ENCODE measurements at regions not wholly inside any gene's neighbourhood (a gene's known extent, or its start where the extent isn't known, plus 50 kb on each side); places are given as distances from the start of the nearest gene placed in this dataset.
A peak's percentile ranks its signal among the peaks of the same experiment; 100 is the strongest.

DNA sequence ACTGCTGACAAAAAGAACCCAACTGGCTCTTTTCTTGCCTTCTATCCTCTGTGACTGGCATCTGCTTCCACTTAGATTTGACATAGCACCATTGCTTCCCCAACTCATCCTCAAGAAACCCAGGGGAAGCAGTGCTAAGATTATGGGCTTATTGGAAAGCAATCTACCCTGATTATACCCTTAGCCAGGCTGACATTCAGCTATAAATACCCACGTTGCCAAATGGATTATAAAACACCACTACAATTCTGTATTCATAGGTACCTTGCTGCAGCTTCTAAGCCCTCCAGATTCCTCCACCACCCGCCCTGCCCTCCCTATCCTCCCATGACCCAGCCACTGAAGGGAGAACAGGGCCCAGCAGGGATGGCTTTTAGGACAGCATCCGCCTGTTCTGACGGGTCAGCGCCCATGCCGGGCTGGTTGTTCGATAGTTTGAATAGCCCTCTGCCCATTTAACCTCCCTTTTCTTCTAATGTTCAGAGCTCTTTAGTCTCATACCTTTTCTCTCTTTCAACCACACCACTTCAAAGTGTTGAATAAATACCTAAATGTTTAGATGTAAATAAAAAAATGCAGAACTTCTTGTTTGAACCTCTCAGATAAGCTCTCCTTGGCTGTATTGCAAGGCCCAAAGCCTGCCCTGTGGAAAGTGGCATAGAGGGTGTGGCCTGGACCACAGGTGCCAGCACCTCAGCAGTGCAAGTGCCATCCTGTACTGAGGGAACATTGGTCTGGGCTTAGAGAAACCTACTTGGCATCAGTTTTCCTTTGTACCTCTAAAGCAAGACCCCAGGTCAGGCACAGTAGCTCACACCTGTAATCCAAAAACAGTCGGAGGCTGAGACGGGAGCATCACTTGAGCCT, 86.6 kb upstream of the RGPD5 start:
- 89 to 90% methylated on average over 9 of the region's 9 CpGs for WGBS, 2 donors
- intact Hi-C loops (cut with DNase I), result no loop called here
- no peak for DNase-seq

DNA sequence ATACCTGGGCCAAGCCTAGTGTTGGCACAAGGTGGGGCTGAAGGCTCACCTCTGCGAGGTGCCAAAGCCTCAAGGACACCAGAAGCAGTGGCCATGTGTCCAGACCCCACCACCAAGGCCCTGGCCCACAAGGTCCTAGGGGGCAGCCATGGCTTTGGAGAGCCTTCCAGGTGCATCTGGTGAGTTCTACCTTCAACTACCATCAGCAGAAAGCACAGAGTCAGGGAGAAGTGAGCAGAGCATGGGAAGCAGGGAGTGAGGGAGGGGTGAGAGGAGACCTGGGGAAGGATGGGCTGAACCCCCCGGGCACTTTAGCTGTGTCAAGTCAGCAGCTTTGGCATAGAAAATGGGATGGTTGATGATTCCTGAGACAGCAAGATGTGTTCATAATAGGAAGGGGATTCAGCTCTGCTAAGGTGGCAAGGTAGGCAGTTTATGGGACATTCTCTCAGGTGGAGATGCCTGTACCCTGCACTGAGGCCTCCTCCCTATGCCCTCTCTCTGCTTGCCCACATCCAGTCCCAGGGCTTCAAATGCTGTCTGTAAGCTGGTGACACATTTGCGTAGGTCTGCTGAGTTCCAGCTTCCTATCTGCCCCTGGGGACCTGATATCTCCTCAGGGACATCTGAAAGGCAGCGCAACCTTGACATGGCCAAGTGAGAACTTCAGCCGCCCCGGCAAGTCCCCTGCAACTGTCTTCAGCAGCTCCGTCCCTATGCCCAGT, 83.4 kb upstream of the RGPD5 start:
- H3K27ac ChIP-seq, result no peak overlapping the region
- DNase-seq (no peak), ATAC-seq (peak in 2 of 8 donors; percentile 46 to 50)
- no peaks in the 10 kb centered on the region for H3K9me3 ChIP-seq
- H3K4me1 ChIP-seq, result no peaks in the 10 kb centered on the region
- no peaks in the 10 kb centered on the region for H3K36me3 ChIP-seq
- TF ChIP-seq, protein P1, sequence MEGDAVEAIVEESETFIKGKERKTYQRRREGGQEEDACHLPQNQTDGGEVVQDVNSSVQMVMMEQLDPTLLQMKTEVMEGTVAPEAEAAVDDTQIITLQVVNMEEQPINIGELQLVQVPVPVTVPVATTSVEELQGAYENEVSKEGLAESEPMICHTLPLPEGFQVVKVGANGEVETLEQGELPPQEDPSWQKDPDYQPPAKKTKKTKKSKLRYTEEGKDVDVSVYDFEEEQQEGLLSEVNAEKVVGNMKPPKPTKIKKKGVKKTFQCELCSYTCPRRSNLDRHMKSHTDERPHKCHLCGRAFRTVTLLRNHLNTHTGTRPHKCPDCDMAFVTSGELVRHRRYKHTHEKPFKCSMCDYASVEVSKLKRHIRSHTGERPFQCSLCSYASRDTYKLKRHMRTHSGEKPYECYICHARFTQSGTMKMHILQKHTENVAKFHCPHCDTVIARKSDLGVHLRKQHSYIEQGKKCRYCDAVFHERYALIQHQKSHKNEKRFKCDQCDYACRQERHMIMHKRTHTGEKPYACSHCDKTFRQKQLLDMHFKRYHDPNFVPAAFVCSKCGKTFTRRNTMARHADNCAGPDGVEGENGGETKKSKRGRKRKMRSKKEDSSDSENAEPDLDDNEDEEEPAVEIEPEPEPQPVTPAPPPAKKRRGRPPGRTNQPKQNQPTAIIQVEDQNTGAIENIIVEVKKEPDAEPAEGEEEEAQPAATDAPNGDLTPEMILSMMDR (IDR thresholded peaks at IDR 0.05), result no peak
- intact Hi-C loops (cut with DNase I), result no loop called here
- no peak overlapping the region for H3K4me3 ChIP-seq
- 82 to 83% methylated on average over 7 of the region's 7 CpGs for WGBS, 2 donors
- H3K27me3 ChIP-seq, result no peaks in the 10 kb centered on the region

More for the DNA sequence above, 86.6 kb upstream of the RGPD5 start:
- Histone ChIP-seq H3K4me1 (no peaks in the 10 kb centered on the region), H3K4me3 (no peak overlapping the region), H3K27ac (no peak overlapping the region), H3K9me3 (no peaks in the 10 kb centered on the region), H3K36me3 (no peaks in the 10 kb centered on the region), H3K27me3 (no peaks in the 10 kb centered on the region)
- no peak for ATAC-seq
- TF ChIP-seq, protein P1 (IDR thresholded peaks at IDR 0.05), result no peak

DNA sequence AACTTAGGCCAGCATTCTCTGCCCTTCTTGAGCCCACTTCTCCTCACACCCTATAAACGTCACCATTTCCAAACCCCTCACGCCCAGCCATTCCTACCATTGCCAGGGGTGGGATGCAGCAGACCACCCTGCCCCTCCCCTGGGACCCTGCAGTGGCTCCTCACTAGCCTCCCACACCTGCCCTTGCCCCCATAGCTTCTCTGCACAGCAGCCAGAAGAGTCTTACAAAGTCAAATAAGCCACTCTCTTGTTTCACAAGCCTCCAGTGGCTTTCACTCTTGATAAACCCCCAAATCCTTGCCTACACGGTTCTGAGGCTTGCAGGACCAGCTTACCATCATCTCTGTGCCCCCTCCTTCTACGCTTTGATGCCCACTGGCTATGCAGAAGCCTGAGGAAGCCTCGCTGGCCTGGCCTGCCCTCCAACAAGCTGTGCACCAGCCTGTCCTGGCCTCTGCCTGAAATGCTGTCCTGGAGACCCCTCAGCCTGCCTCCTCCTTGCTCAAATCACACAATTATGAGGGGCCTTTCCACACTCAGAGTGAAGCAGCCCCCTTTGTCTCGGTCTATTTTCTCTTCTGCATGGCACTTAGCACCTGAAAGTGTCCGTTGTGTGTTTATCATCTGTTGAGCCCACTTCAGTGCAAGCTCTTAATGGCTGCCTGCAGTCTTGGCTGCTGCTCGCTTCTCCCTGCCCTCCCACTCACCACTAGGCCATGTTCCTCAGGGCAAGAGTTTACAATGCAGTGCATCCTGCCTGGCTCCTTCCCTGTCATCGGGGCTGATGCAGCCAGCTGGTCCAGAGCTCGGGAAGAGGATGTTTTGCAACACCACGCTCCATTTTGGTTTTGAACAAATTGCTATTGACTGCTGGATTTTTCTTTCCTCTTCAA, 82.6 kb upstream of the RGPD5 start:
- intact Hi-C loops (cut with DNase I), result no loop called here
- ATAC-seq, result peak in 1 of 8 donors; percentile 40

More for the DNA sequence above, 82.6 kb upstream of the RGPD5 start:
- Histone ChIP-seq H3K36me3 (no peaks in the 10 kb centered on the region), H3K4me1 (no peaks in the 10 kb centered on the region), H3K27me3 (no peaks in the 10 kb centered on the region), H3K9me3 (no peaks in the 10 kb centered on the region), H3K4me3 (no peak overlapping the region), H3K27ac (no peak overlapping the region)
- 60 to 62% methylated on average over 11 of the region's 11 CpGs for WGBS, 2 donors
- no peak for DNase-seq
- TF ChIP-seq, protein P1 (IDR thresholded peaks at IDR 0.05), result no peak

Measured in heart right ventricle (tissue), 16 donors.